H54 (cell line): ENCODE measurements at regions not wholly inside any gene's neighbourhood (a gene's known extent, or its start where the extent isn't known, plus 50 kb on each side); places are given as distances from the start of the nearest gene placed in this dataset.

ENCODE experiments used
- DNase-seq: peaks from one replicate; pipeline ENCODE4 v3.0.0; 2011; ENCODE audit warnings: low spot score, mixed read lengths; ENCODE audit not compliant: insufficient read length
- FAIRE-seq: peaks from 3 replicates; lab custom pipeline; 2011; peaks lifted over from hg19 to GRCh38; lab: Jason Lieb, UNC
- POLR2A ChIP-seq: IDR thresholded peaks from 2 replicates; pipeline ENCODE4 v1.6.1; 2011; ENCODE audit warnings: low read depth, mild to moderate bottlenecking, low read length

GRCh38 chr5:174431504-174431903 lies 292.9 kb upstream of the MSX2 start:
- no peak for DNase-seq
- no peak for TF ChIP-seq POLR2A
- no peak for FAIRE-seq

DNA sequence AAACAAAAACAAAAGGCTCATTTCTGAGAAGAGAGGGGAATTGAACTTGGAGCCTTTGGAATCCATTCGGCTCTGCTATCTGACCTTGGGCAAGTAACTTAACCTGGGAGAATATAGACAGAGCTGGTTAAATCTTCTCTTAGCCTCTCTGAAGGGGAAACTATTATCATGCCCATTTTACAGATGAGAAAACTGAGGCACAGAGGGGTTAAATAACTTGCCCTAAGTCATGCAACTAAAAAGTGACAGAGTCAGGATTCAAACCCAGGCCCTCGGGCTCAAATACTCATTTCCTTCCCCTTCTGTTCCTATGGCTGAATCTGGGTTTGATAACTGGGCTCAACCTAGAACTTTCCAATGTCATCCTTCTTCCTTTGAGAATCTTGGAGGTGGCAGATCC lies 291.3 kb upstream of the MSX2 start:
- no peak for DNase-seq
- TF ChIP-seq POLR2A, result no peak
- FAIRE-seq, result no peak

GRCh38 chr5:174436750-174437149 lies 287.6 kb upstream of the MSX2 start:
- DNase-seq, result no peak
- no peak for FAIRE-seq
- TF ChIP-seq POLR2A, result no peak

GRCh38 chr5:174444479-174445188 lies 279.7 kb upstream of the MSX2 start:
- no peak for DNase-seq
- no peak for FAIRE-seq
- TF ChIP-seq POLR2A, result no peak

GRCh38 chr5:174446446-174446845 lies 277.9 kb upstream of the MSX2 start:
- DNase-seq (no peak), FAIRE-seq (no peak)
- TF ChIP-seq POLR2A, result no peak

DNA sequence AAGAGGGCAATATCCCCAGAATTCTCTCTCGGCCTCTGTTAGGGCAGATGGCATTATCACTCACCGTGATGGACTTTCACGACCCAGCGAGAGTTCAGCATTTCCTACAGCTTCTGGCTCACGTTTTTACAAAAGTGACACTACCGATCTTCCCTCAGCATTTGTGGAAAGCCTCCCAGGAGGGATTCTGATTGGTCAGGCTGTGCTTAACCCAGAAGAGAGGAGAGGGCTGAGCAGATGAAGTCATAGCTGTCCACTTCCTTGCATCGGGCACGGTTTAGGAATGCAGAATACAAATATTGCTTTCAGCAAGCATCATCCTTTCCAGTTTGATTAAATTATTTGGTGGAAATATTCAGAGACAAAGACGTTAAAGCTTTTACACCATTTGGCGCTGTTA lies 277.4 kb upstream of the MSX2 start:
- FAIRE-seq (no peak), DNase-seq (no peak)
- no peak for TF ChIP-seq POLR2A

GRCh38 chr5:174448041-174448440 lies 276.3 kb upstream of the MSX2 start:
- no peak for TF ChIP-seq POLR2A
- no peak for DNase-seq
- no peak for FAIRE-seq

- DNase-seq, result no peak
- no peak for TF ChIP-seq POLR2A
- FAIRE-seq, result no peak
These were observed 275.7 kb upstream of the MSX2 start for GRCh38 chr5:174448662-174449061.

DNA sequence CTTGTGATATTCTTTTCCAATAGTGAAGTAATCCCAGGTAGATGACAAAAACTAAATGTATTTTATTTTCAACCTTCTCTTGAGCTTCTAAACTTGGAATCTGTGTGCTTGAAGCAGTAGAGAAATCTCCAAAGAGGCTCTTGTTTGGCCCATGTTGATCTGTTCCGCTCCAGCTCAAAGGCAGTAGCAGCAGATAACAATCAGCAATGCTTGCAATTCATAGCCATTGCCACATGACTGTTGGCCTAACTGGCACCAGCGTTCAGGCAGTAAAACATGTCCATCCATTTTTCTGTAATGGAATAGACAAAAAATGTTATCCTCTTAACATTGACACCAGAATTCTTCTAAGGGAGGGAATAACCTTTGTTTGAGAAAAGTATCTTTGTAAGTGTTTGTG lies 270.7 kb upstream of the MSX2 start:
- no peak for TF ChIP-seq POLR2A
- FAIRE-seq, result no peak
- no peak for DNase-seq

DNA sequence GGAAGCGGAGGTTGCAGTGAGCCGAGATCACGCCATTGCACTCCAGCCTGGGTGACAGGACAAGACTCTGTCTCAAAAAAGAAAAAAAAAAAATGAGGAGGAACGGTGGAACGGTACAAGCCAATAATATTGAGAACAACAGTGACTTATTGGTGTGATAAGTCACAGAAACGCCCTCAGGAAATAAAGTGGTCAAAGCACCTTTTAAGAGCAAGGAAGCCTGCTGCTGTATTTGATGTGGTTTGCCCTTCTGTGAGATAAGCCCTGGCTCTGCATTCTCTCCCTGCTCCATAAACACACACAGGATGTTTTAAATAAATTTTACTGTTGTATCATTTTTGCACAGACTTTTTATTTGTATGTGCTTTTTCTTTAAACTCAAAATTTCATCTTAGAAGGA lies 269.9 kb upstream of the MSX2 start:
- FAIRE-seq (no peak), DNase-seq (no peak)
- no peak for TF ChIP-seq POLR2A

DNA sequence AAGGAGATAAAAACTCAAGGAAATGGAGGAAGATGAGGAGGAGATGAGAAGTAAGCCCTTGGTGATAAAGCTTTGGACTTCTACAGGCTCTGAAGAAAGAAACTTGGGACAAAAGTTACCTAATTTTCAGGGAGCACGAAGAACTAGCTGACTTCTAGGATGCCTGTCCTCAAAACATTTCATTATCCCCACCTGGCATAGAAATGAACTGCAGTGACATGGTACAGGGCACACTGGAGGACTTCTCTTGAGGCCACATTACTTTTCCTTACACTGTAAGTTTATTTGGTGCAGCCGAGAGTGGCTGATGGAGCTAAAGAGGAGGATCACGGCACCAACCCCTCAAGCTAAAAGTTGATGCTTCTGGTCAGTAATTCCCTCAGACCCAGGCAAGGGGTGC lies 269.5 kb upstream of the MSX2 start:
- DNase-seq, result no peak

DNA sequence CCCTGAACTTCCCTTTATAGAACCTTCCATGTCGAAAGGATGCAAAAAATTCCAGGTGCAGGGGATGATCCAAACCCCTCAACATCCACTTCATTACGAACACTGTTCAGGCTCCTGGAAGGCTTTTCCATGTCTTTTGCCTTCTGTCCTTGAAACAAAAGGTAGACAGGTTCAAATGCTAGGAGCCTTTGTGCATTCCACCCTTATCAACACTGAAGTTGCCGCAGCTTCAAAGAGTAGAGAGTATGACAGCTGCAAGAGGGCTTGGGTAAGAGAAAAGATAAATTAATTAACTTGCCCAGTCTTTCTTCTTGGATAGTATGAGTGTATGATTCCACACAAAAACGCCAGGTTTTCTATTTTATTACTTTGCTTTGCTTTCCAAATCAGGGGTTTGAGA lies 269.1 kb upstream of the MSX2 start:
- no peak for DNase-seq
- TF ChIP-seq POLR2A, result no peak
- no peak for FAIRE-seq

More for the DNA sequence above, 269.5 kb upstream of the MSX2 start:
- no peak for FAIRE-seq
- TF ChIP-seq POLR2A, result no peak

DNA sequence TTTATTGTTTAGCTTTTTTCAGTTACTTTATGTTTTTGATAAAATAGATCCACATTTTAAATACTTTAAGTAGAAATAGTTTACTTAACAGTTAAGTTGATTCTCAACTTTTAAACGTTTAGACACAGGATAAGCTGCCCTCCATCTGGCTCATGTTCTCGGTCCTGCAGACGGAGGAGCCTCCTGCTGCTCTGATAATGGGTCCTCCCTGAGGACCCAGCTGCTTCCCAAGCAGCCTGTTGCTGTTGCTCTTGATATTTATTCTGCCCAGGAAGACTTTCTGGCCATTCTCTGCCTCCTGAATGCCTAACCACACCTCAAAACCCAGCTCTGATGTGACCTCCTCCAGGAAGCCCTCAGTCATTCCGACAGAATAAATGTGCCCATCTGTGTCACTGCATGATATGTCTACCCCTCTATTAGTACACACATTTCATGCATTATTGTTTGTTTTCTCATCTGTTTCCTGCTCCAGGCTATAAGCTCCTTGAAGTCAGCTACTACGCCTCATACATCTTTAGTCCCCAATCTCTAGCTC lies 267.2 kb upstream of the MSX2 start:
- TF ChIP-seq POLR2A, result no peak
- DNase-seq (no peak), FAIRE-seq (no peak)

- no peak for FAIRE-seq
- no peak for TF ChIP-seq POLR2A
These were observed 265.2 kb upstream of the MSX2 start for GRCh38 chr5:174459071-174459702.

GRCh38 chr5:174459832-174460448 lies 264.4 kb upstream of the MSX2 start:
- no peak for FAIRE-seq
- no peak for DNase-seq
- no peak for TF ChIP-seq POLR2A

More at GRCh38 chr5:174459071-174459702, 265.2 kb upstream of the MSX2 start:
- DNase-seq, result no peak
